OCI-LY3 (cell line): ENCODE measurements at regions not wholly inside any gene's neighbourhood (a gene's known extent, or its start where the extent isn't known, plus 50 kb on each side); places are given as distances from the start of the nearest gene placed in this dataset.
"Not testable (repeated sequence)": the region's sequence is repeated elsewhere in the genome, so short reads cannot be mapped to it uniquely, and the experiment has no call there.

Source experiments
- H2AFZ ChIP-seq: fragments of 200-600, 300-600 bp; shearing (Covaris generic); 2 replicates; pipeline ENCODE4 v1.6.0; 2014; ENCODE audit warnings: antibody characterized with exemption, low read depth, low read length
- H3K27ac ChIP-seq: fragments of 200-600, 300-600 bp; sonication (generic); 2 replicates; pipeline ENCODE4 v1.5.1; 2014; ENCODE audit warnings: mild to moderate bottlenecking, low read length, moderate library complexity, mixed read lengths
- H3K27me3 ChIP-seq: fragments of 200-600, 300-600 bp; sonication (generic); 2 replicates; pipeline ENCODE4 v1.6.1; 2014; ENCODE audit warnings: low read depth, low read length, mixed read lengths
- H3K36me3 ChIP-seq: fragments of 200-600, 300-600 bp; sonication (generic); replicated peaks from 2 replicates; pipeline ENCODE3; 2014; ENCODE audit warnings: low read depth, low read length, mixed read lengths
- H3K4me1 ChIP-seq: fragments of 300-600, 200-600 bp; sonication (generic); 2 replicates; pipeline ENCODE4 v1.6.1; 2014; ENCODE audit warnings: low read length, mixed read lengths
- H3K4me2 ChIP-seq: fragments of 200-600, 300-600 bp; sonication (generic); 2 replicates; pipeline ENCODE4 v1.6.1; 2014; ENCODE audit warnings: low read length, mixed read lengths
- H3K4me3 ChIP-seq: fragments of 300-600, 200-600 bp; sonication (generic); 2 replicates; pipeline ENCODE4 v1.5.1; 2014; ENCODE audit warnings: antibody characterized with exemption, mild to moderate bottlenecking, low read length, moderate library complexity
- H3K79me2 ChIP-seq: fragments of 300-600, 200-600 bp; shearing (Covaris generic); 2 replicates; pipeline ENCODE4 v1.6.1; 2014; ENCODE audit warnings: mild to moderate bottlenecking, low read length, mixed read lengths
- H3K9ac ChIP-seq: fragments of 300-600, 200-600 bp; shearing (Covaris generic); 2 replicates; pipeline ENCODE4 v1.6.0; 2014; ENCODE audit warnings: mild to moderate bottlenecking, low read length, moderate library complexity
- H3K9me3 ChIP-seq: fragments of 200-600, 300-600 bp; shearing (Covaris generic); 2 replicates; pipeline ENCODE4 v1.6.1; 2014; ENCODE audit warnings: low read length, mixed read lengths; ENCODE audit not compliant: insufficient read depth
- H4K20me1 ChIP-seq: fragments of 200-600, 300-600 bp; sonication (generic); 2 replicates; pipeline ENCODE4 v1.6.1; 2016; ENCODE audit warnings: low read length, mixed read lengths; ENCODE audit not compliant: insufficient read depth
- CTCF ChIP-seq: fragments of 200-600, 300-600 bp; sonication (generic); IDR thresholded peaks from 2 replicates; pipeline ENCODE4 v1.5.1; 2014; ENCODE audit warnings: antibody characterized with exemption, low read length, low read depth
- EZH2phosphoT487 ChIP-seq: fragments of 200-600 bp; shearing (Covaris generic); IDR thresholded peaks from 2 replicates; pipeline ENCODE4 v1.6.1; 2018; ENCODE audit warnings: antibody characterized with exemption, mixed run types, low read depth

- H3K4me3 ChIP-seq: no peak overlapping the region
- H3K9me3 ChIP-seq: no peaks in the 10 kb centered on the region
- no peak overlapping the region for H3K27ac ChIP-seq
- no peaks in the 10 kb centered on the region for H3K79me2 ChIP-seq
- no peak overlapping the region for H3K4me2 ChIP-seq
- H3K4me1 ChIP-seq: no peaks in the 10 kb centered on the region
- no peak for TF ChIP-seq CTCF
- TF ChIP-seq EZH2phosphoT487: no peak
- no peak overlapping the region for H2AFZ ChIP-seq
- H3K27me3 ChIP-seq: no peaks in the 10 kb centered on the region
- no peaks in the 10 kb centered on the region for H3K36me3 ChIP-seq
- H4K20me1 ChIP-seq: no peaks in the 10 kb centered on the region
- no peak overlapping the region for H3K9ac ChIP-seq
These were observed 285.1 kb upstream of the PFKP start for GRCh38 chr10:2782265-2782664.

- Histone ChIP-seq H3K4me2 (no peak overlapping the region), H3K27ac (no peak overlapping the region), H3K27me3 (no peaks in the 10 kb centered on the region), H4K20me1 (no peaks in the 10 kb centered on the region), H3K4me1 (no peaks in the 10 kb centered on the region), H3K9me3 (no peaks in the 10 kb centered on the region), H2AFZ (no peak overlapping the region), H3K36me3 (no peaks in the 10 kb centered on the region), H3K79me2 (no peaks in the 10 kb centered on the region), H3K9ac (no peak overlapping the region), H3K4me3 (no peak overlapping the region)
- TF ChIP-seq CTCF: no peak
- no peak for TF ChIP-seq EZH2phosphoT487
These were observed 289.5 kb upstream of the PFKP start for GRCh38 chr10:2777666-2778355.

- no peak overlapping the region for H3K27ac ChIP-seq
- no peaks in the 10 kb centered on the region for H3K4me1 ChIP-seq
- no peak overlapping the region for H2AFZ ChIP-seq
- H3K9me3 ChIP-seq: no peaks in the 10 kb centered on the region
- H3K4me2 ChIP-seq: no peak overlapping the region
- no peaks in the 10 kb centered on the region for H3K27me3 ChIP-seq
- H3K79me2 ChIP-seq: no peaks in the 10 kb centered on the region
- H3K4me3 ChIP-seq: no peak overlapping the region
- H3K9ac ChIP-seq: no peak overlapping the region
- TF ChIP-seq EZH2phosphoT487: no peak
- TF ChIP-seq CTCF: no peak
- no peaks in the 10 kb centered on the region for H4K20me1 ChIP-seq
- H3K36me3 ChIP-seq: no peaks in the 10 kb centered on the region
These were observed 294.3 kb upstream of the PFKP start for GRCh38 chr10:2772816-2773631.

GRCh38 chr10:2772135-2772534 lies 295.2 kb upstream of the PFKP start:
- Histone ChIP-seq H4K20me1 (no peaks in the 10 kb centered on the region), H3K4me3 (no peak overlapping the region), H2AFZ (no peak overlapping the region), H3K27ac (no peak overlapping the region), H3K9me3 (no peaks in the 10 kb centered on the region), H3K9ac (no peak overlapping the region), H3K36me3 (no peaks in the 10 kb centered on the region), H3K79me2 (no peaks in the 10 kb centered on the region), H3K4me2 (no peak overlapping the region), H3K4me1 (no peaks in the 10 kb centered on the region), H3K27me3 (no peaks in the 10 kb centered on the region)
- TF ChIP-seq CTCF (no peak), EZH2phosphoT487 (no peak)

GRCh38 chr10:2767293-2767692 lies 300.1 kb upstream of the PFKP start:
- not testable (repeated sequence) for H3K27ac ChIP-seq, H3K9me3 ChIP-seq, H3K4me3 ChIP-seq, H3K79me2 ChIP-seq, H3K36me3 ChIP-seq, H3K4me1 ChIP-seq, H3K4me2 ChIP-seq, H3K27me3 ChIP-seq, H3K9ac ChIP-seq, H4K20me1 ChIP-seq, H2AFZ ChIP-seq
